CD14-positive monocyte (primary cell): ENCODE measurements at regions not wholly inside any gene's neighbourhood (a gene's known extent, or its start where the extent isn't known, plus 50 kb on each side); places are given as distances from the start of the nearest gene placed in this dataset.

Experiments
- DNase-seq, 3 donors: peaks; one replicate each; pipeline ENCODE4 v3.0.0-alpha.2; 2011 to 2022
- H2AFZ ChIP-seq: 2 replicates; pipeline ENCODE4 v1.6.0; 2012; ENCODE audit warnings: mild to moderate bottlenecking, low read depth, low read length, inconsistent platforms; ENCODE audit not compliant: insufficient read depth, poor library complexity, severe bottlenecking
- H3K27ac ChIP-seq, 2 donors: 1 replicate in 1 of 2; 2 replicates in 1 of 2; pipeline ENCODE4 v1.5.1; 2012 to 2013; ENCODE audit warnings: low read length in 2 of 2, control low read depth in 1 of 2, inconsistent platforms in 1 of 2, low read depth in 1 of 2, mild to moderate bottlenecking in 1 of 2
- H3K27me3 ChIP-seq, 2 donors: one replicate each; pipeline versions ENCODE4 v1.6.0 to v1.6.1; 2011 to 2013; ENCODE audit warnings: low read length in 2 of 2; ENCODE audit not compliant: control insufficient read depth in 2 of 2, insufficient read depth in 2 of 2
- H3K36me3 ChIP-seq, 2 donors: replicated peaks in 1 of 2; 1 replicate in 1 of 2; 2 replicates in 1 of 2; pipeline versions ENCODE4 v1.5.1 to v1.6.1; 2012 to 2013; ENCODE audit warnings: low read length in 2 of 2, control low read depth in 1 of 2, inconsistent platforms in 1 of 2, mild to moderate bottlenecking in 1 of 2; ENCODE audit not compliant: insufficient read depth in 2 of 2, control insufficient read depth in 1 of 2
- H3K4me1 ChIP-seq, 2 donors: 1 replicate in 1 of 2; 2 replicates in 1 of 2; pipeline versions ENCODE4 v1.5.1 to v1.6.1; 2012 to 2013; ENCODE audit warnings: low read length in 2 of 2, control low read depth in 1 of 2, inconsistent platforms in 1 of 2, mild to moderate bottlenecking in 1 of 2, moderate library complexity in 1 of 2; ENCODE audit not compliant: insufficient read depth in 2 of 2, control insufficient read depth in 1 of 2
- H3K4me2 ChIP-seq: replicated peaks from 2 replicates; pipeline ENCODE3; 2012; ENCODE audit warnings: low read length, moderate library complexity, mild to moderate bottlenecking; ENCODE audit not compliant: poor library complexity, severe bottlenecking; ENCODE audit errors: extremely low read depth
- H3K4me3 ChIP-seq, 3 experiments: fragments of 200-600 bp in 1 of 3; sonication (generic) in 1 of 3; replicated peaks in 1 of 3; 1 replicate in 2 of 3; 2 replicates in 1 of 3; pipeline ENCODE4 v1.5.1; 2011 to 2013; ENCODE audit warnings: low read length in 3 of 3, mild to moderate bottlenecking in 3 of 3, control low read depth in 2 of 3, low read depth in 2 of 3, inconsistent platforms in 1 of 3, moderate library complexity in 1 of 3
- H3K79me2 ChIP-seq: 2 replicates; pipeline ENCODE4 v1.6.0; 2012; ENCODE audit warnings: mild to moderate bottlenecking, control low read depth, inconsistent platforms, low read length, moderate library complexity; ENCODE audit not compliant: insufficient read depth
- H3K9ac ChIP-seq: 2 replicates; pipeline ENCODE4 v1.6.0; 2017; ENCODE audit warnings: low read length, mild to moderate bottlenecking; ENCODE audit not compliant: insufficient read depth, poor library complexity, severe bottlenecking
- H3K9me3 ChIP-seq, 2 donors: replicated peaks in 1 of 2; 1 replicate in 1 of 2; 2 replicates in 1 of 2; pipeline versions ENCODE4 v1.5.1 to v1.6.1; 2012 to 2013; ENCODE audit warnings: low read length in 2 of 2, control low read depth in 1 of 2; ENCODE audit not compliant: control insufficient read depth in 1 of 2, insufficient read depth in 1 of 2
- H4K20me1 ChIP-seq: 2 replicates; pipeline ENCODE4 v1.6.0; 2012; ENCODE audit warnings: mild to moderate bottlenecking, low read length, control low read depth, moderate library complexity; ENCODE audit not compliant: insufficient read depth
- H3K27ac Mint-ChIP-seq, 7 donors: one replicate each; pipeline ENCODE4 v1.8.0; 2020; ENCODE audit warnings: mild to moderate bottlenecking in 7 of 7, mixed read lengths in 7 of 7, moderate library complexity in 6 of 7, inconsistent platforms in 2 of 7
- H3K27me3 Mint-ChIP-seq, 3 donors: one replicate each; pipeline ENCODE4 v1.8.0; 2021 to 2022; ENCODE audit warnings: low read depth in 3 of 3, mild to moderate bottlenecking in 3 of 3, mixed read lengths in 3 of 3, moderate library complexity in 3 of 3, inconsistent platforms in 1 of 3
- H3K36me3 Mint-ChIP-seq, 2 donors: one replicate each; pipeline ENCODE4 v1.8.0; 2020; ENCODE audit warnings: mixed read lengths in 2 of 2, inconsistent platforms in 1 of 2, mild to moderate bottlenecking in 1 of 2
- H3K4me1 Mint-ChIP-seq: one replicate; pipeline ENCODE4 v1.8.0; 2020; ENCODE audit warnings: mild to moderate bottlenecking, mixed read lengths
- H3K4me3 Mint-ChIP-seq, 2 donors: one replicate each; pipeline ENCODE4 v1.8.0; 2020; ENCODE audit warnings: mild to moderate bottlenecking in 2 of 2, mixed read lengths in 2 of 2, moderate library complexity in 1 of 2
- H3K9me3 Mint-ChIP-seq, 7 donors: one replicate each; pipeline ENCODE4 v1.8.0; 2020 to 2022; ENCODE audit warnings: mixed read lengths in 7 of 7, mild to moderate bottlenecking in 6 of 7, moderate library complexity in 6 of 7, inconsistent platforms in 2 of 7
- CTCF ChIP-seq: fragments of 200-600 bp; IDR thresholded peaks from one replicate; pipeline ENCODE4 v1.8.0; 2022; ENCODE audit warnings: antibody characterized with exemption, mild to moderate bottlenecking
- WGBS: methylation state at CpG from one replicate; pipeline ENCODE4 v1.1.5; 2013; ENCODE audit warnings: missing lambda C conversion rate; ENCODE audit not compliant: insufficient coverage; 5-methylcytosine and 5-hydroxymethylcytosine counted together
- intact Hi-C, 2 donors: fragments of 100-400 bp; cut with micrococcal nuclease; formaldehyde crosslinking; loops; one replicate each; pipeline versions ENCODE4 v1.15.0 to v1.15.1; 2023

DNA sequence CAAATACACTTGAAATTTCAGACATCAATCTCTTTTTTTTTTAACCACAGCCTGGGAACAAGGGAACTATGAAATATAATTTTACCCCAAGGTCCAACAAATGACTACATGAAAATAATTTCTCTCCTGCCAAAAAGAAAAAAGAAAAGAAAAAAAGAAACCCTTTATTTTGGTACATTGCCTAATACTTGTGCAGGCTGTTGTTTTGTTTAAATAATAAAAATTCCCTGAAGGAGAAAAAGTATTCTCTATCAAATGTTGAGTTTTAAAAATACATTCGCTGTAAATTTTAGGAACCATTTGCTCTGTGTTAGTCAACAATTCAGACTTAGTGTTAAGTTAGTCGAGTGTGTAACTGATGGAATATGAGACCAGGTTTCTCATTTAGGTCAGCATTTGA, 155.4 kb downstream of the PRDM6 start:
- Histone ChIP-seq H3K27me3 (no peaks in the 10 kb centered on the region), H3K4me1 (no peaks in the 10 kb centered on the region), H3K4me3 (no peak overlapping the region), H4K20me1 (no peaks in the 10 kb centered on the region), H3K79me2 (no peaks in the 10 kb centered on the region), H3K9ac (no peak overlapping the region), H3K4me2 (no peak overlapping the region), H3K27ac (no peak overlapping the region), H2AFZ (no peak overlapping the region), H3K9me3 (no peaks in the 10 kb centered on the region), H3K36me3 (no peaks in the 10 kb centered on the region)
- intact Hi-C loops: no loop called here
- Mint-ChIP-seq H3K27me3 (no peaks in the 10 kb centered on the region), H3K9me3 (peaks cover 0 to 12% (median 9%) of the 10 kb centered on the region in 7 donors), H3K4me3 (no peak overlapping the region), H3K36me3 (no peaks in the 10 kb centered on the region), H3K4me1 (no peaks in the 10 kb centered on the region), H3K27ac (no peak overlapping the region)
- DNase-seq: no peak
- WGBS: no CpG with 5 or more reads among the region's 2 CpGs
- TF ChIP-seq CTCF: no peak
